ENCODE measurements at regions not wholly inside any gene's neighbourhood (a gene's known extent, or its start where the extent isn't known, plus 50 kb on each side); places are given as distances from the start of the nearest gene placed in this dataset.
"Not testable (repeated sequence)": the region's sequence is repeated elsewhere in the genome, so short reads cannot be mapped to it uniquely, and the experiment has no call there.

DNA sequence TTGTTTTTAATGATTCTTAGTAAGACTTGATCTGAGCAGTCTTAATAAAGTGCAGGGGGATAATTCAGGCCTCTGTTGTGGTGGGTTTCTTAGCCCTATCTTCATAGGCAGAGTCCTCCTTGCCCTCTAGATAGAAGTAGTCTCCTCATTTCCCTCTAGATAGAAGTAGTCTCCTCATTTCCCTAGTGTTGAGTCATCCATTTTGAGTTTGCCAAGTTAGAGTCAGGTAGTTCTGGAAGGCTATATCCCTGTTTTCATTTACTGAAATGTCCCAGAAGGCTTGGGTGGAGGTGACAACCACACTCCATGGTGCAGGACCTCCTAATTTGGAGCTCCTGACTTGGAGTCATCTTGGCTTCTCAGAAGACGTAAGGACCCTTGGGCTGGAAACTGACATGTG lies 384.6 kb downstream of the MLLT3 start:
- DNase-seq = no peak

- no peak for DNase-seq
Measured at GRCh38 chr9:20236676-20237075, 385.6 kb downstream of the MLLT3 start.

DNA sequence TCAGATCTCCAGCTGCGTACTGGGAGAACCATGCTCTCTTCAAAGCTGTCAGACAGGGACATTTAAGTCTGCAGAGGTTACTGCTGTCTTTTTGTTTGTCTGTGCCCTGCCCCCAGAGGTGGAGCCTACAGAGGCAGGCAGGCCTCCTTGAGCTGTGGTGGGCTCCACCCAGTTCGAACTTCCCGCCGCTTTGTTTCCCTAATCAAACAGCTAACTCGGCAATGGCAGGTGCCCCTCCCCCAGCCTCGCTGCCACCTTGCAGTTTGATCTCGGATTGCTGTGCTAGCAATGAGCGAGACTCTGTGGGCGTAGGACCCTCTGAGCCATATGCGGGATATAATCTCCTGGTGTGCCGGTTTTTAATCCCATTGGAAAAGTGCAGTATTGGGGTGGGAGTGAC lies 387.1 kb downstream of the MLLT3 start:
- not testable (repeated sequence) for DNase-seq

DNA sequence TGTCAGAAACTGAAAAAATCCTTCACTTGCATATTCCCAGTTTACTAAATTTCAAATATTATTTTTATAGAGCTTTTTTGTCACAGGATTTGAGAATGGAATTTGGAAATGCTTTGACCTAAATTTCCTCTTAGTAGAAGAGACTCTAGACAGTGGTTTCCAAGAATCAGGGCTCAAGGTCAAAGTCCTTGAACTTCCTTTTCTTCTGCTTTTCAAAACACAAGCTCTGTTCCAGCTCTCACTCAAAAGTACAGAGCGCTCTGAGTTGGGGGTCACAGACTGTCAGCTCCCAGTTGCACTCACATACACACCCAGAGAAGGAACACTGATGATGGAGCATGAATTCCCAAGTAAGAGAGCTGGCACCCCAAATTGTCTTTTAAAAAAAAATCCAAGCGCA lies 394.2 kb downstream of the MLLT3 start:
- no peak for DNase-seq

DNA sequence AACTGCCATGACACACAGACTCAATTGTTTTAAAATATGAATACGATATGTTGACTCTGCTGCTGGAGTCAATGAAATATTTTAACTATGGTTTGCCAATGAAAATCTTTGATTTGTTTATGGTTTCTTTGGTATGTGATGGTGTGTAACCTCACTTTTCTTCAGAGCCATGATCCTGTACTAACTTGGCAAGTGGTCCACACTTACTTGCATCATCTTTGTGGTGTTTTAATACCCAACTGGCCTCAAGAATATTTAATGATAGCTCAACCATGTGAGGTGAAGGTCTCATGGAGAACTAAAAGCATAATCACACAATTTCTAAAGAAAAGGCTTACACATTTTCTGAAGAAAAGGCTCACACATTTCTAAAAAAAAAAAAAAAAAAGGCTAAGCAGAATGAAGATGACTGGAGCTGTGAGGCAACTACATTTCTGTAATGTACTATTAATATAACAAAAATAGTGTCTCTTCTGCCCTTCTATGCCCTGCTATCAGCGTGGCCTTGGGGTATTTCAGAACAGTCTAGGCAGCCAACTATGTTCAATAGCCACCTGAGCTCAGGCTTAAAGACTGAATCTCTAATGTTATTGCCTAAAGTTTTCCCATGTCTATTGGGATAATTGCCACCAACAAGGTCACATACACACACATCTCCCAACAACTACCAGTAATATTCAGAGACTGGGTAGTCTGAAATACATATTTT lies 395.0 kb downstream of the MLLT3 start:
- DNase-seq = no peak

- no peak for DNase-seq
Measured at GRCh38 chr9:20226345-20226744, 396.0 kb downstream of the MLLT3 start.

- no peak for DNase-seq
Measured at GRCh38 chr9:20225826-20226225, 396.5 kb downstream of the MLLT3 start.

GRCh38 chr9:20224756-20225155 lies 397.5 kb downstream of the MLLT3 start:
- DNase-seq = no peak

GRCh38 chr9:20220286-20220685 lies 402.0 kb downstream of the MLLT3 start:
- no peak for DNase-seq

- no peak for DNase-seq
Measured at GRCh38 chr9:20219437-20219836, 402.9 kb downstream of the MLLT3 start.

DNA sequence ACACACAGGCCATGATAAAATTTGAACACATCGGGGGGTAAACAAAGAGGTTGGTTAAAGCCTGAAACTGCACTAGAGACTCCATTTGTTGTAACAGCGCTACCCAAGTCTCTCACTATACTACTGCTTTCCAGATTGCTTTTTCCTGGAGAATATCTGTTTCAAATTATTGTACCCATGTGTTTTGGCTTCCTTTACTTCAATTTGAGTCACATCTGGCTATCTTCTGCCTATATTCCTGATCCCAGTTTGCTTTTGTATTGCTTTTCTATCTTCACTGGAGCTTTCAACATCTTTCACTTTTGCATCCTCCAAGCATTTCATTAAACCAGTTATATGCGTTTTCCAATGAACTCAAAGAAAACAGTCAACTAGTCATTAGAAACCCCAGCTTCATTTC lies 404.7 kb downstream of the MLLT3 start:
- DNase-seq = no peak

GRCh38 chr9:20216438-20216837 lies 405.9 kb downstream of the MLLT3 start:
- DNase-seq = no peak

GRCh38 chr9:20215552-20215951 lies 406.7 kb downstream of the MLLT3 start:
- DNase-seq = no peak

DNA sequence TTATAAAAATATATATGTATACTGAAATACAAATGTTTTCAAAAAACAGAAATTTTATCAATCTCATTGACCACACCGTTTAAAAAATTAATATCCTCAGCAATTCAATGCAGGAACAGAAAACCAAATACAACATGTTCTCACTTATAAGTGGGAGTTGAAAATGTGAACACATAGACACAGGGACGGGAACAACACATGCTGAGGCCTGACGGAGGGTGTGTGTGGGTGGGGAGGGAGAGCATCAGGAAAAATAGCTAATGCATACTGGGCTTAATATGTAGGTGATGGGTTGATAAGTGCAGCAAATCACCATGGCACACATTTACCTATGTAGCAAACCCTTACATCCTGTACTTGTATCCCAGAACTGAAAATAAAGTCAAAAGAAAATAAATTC lies 409.5 kb downstream of the MLLT3 start:
- DNase-seq = no peak

GRCh38 chr9:20209391-20210340 lies 412.6 kb downstream of the MLLT3 start:
- no peak for DNase-seq

GRCh38 chr9:20208961-20209371 lies 413.3 kb downstream of the MLLT3 start:
- no peak for DNase-seq

- DNase-seq = no peak
Measured at GRCh38 chr9:20208226-20208625, 414.1 kb downstream of the MLLT3 start.

- no peak for DNase-seq
Measured at GRCh38 chr9:20207176-20207575, 415.1 kb downstream of the MLLT3 start.

DNA sequence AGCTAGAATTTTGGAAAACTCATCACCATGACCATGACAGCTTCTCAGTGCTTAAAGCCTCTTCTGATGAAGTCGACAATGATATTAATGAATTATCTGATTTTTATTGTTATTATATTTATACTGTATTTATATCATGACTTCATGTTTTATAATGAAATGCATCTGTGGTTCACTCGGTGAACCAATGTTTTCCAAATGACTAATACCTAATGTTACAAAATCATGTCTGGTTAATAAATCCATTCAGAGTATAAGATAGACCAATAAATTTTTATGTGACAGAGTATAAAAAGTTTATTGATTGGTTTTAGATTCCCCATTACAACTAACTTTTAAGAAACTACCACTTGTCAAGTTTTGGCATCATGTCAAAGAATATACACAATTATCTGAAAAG lies 416.5 kb downstream of the MLLT3 start:
- DNase-seq = no peak

DNA sequence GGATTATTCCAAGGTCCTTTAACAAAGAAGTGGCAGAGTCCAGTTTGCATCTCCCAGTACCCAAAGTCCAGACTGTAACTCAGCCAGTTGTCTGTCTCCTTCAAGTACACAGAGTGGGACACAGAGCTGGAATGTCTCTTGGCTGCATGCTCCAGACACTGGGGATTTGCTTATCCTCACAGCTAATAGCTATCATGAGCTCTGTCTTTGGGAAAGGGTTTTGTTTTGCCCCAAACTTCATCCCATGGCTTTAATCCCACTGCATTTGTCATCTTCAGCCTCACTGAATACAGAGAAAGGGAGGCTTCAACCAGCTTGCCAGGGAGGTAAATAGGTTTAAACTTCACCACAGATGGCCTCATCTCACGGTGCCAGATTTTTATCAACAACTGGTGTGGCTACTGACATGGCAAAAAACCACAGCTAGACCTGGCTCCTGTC lies 412.2 kb upstream of the SLC24A2 start:
- no peak for DNase-seq

- no peak for DNase-seq
Measured at GRCh38 chr9:20200581-20200980, 411.7 kb upstream of the SLC24A2 start.

DNA sequence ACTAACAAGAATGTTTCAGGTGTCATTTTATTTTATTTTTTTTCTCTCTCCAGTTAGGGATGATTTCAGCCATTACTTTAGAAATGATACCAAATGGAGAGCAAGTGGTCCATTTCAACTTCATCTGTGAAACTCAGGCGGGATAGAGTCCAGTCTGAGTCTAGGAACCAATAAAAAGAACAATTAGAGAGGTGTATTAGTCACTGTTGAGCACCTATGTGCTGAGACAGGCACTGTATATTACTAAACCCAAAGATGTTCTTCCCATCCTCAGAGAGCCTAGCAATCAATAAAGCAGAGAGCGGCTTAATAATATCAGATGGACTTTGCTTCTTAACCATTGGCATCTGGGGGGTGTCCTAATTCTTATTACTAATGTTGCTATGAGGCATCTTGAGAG lies 410.3 kb upstream of the SLC24A2 start:
- DNase-seq = no peak

DNA sequence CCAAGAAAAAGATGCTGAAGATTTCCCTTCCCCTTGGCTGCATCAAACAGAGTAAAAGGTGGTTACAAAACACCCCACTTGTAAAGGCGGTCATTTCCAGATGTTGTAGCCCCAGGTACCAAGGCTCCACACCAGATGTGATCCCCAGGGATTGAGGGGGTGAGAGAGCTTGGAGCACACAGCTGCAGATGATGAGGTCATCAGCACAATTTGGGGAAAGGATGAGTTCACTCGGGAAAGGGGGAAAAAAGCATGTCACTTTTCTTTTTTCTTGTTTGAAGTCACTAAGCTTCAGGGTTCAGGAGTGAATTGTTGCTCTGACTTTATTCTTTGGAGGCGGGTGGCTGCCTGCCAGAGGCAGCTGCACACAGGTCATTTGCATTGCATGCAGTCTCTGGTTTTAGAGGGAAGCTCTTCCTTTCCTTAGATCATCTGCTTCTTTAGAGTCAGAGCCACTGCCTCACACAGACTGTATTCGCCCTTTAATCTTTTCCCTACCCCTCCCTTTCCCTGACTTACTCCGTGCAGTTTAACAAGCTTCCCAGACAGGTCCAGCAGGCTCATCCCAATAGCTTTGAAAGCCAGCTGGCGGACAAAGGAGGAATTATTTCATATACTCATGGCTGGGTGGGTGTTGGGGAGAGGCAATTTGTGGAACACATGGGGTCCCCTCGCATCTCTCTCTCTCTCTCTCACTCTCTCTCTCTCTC lies 409.3 kb upstream of the SLC24A2 start:
- no peak for DNase-seq
